ENCODE measurements at regions not wholly inside any gene's neighbourhood (a gene's known extent, or its start where the extent isn't known, plus 50 kb on each side); places are given as distances from the start of the nearest gene placed in this dataset.
"Not testable (repeated sequence)": the region's sequence is repeated elsewhere in the genome, so short reads cannot be mapped to it uniquely, and the experiment has no call there.

GRCh38 chr12:94841904-94842610 lies 161.4 kb downstream of the NDUFA12 start:
- Histone ChIP-seq H3K4me1 (ENCODE audit: control insufficient read depth in 3 of 3, insufficient read depth in 3 of 3, low read length in 3 of 3) (no peaks in the 10 kb centered on the region), H3K36me3 (ENCODE audit: control insufficient read depth in 3 of 3, insufficient read depth in 3 of 3, low read length in 3 of 3) (no peaks in the 10 kb centered on the region), H3K9ac (ENCODE audit: low read depth in 1 of 3, low read length in 3 of 3) (no peak overlapping the region), H3K4me3 (ENCODE audit: low read length in 3 of 3) (no peak overlapping the region), H3K27me3 (ENCODE audit: control insufficient read depth in 3 of 3, insufficient read depth in 3 of 3, low read length in 3 of 3) (peaks cover 0 to 3% (median 0%) of the 10 kb centered on the region in 3 donors), H3K27ac (ENCODE audit: low read depth, low read length) (no peak overlapping the region), H3K9me3 (ENCODE audit: control insufficient read depth in 3 of 3, low read length in 3 of 3) (no peaks in the 10 kb centered on the region)

- Histone ChIP-seq H3K9me3 (ENCODE audit: control insufficient read depth in 3 of 3, low read length in 3 of 3) (no peaks in the 10 kb centered on the region), H3K27me3 (ENCODE audit: control insufficient read depth in 3 of 3, insufficient read depth in 3 of 3, low read length in 3 of 3) (peaks cover 0 to 3% (median 0%) of the 10 kb centered on the region in 3 donors), H3K9ac (ENCODE audit: low read depth in 1 of 3, low read length in 3 of 3) (no peak overlapping the region), H3K4me3 (ENCODE audit: low read length in 3 of 3) (no peak overlapping the region), H3K27ac (ENCODE audit: low read depth, low read length) (no peak overlapping the region), H3K4me1 (ENCODE audit: control insufficient read depth in 3 of 3, insufficient read depth in 3 of 3, low read length in 3 of 3) (no peaks in the 10 kb centered on the region), H3K36me3 (ENCODE audit: control insufficient read depth in 3 of 3, insufficient read depth in 3 of 3, low read length in 3 of 3) (no peaks in the 10 kb centered on the region)
These were observed 162.3 kb downstream of the NDUFA12 start for GRCh38 chr12:94841177-94841576.

GRCh38 chr12:94839347-94839746 lies 164.2 kb downstream of the NDUFA12 start:
- no peak overlapping the region for H3K27ac ChIP-seq (ENCODE audit: low read depth, low read length)
- H3K9me3 ChIP-seq (ENCODE audit: control insufficient read depth in 3 of 3, low read length in 3 of 3): no peaks in the 10 kb centered on the region
- no peaks in the 10 kb centered on the region for H3K4me1 ChIP-seq (ENCODE audit: control insufficient read depth in 3 of 3, insufficient read depth in 3 of 3, low read length in 3 of 3)
- H3K27me3 ChIP-seq (ENCODE audit: control insufficient read depth in 3 of 3, insufficient read depth in 3 of 3, low read length in 3 of 3): peaks cover 0 to under 1% (median 0%) of the 10 kb centered on the region in 3 donors
- H3K36me3 ChIP-seq (ENCODE audit: control insufficient read depth in 3 of 3, insufficient read depth in 3 of 3, low read length in 3 of 3): no peaks in the 10 kb centered on the region
- H3K9ac ChIP-seq (ENCODE audit: low read depth in 1 of 3, low read length in 3 of 3): no peak overlapping the region
- no peak overlapping the region for H3K4me3 ChIP-seq (ENCODE audit: low read length in 3 of 3)

DNA sequence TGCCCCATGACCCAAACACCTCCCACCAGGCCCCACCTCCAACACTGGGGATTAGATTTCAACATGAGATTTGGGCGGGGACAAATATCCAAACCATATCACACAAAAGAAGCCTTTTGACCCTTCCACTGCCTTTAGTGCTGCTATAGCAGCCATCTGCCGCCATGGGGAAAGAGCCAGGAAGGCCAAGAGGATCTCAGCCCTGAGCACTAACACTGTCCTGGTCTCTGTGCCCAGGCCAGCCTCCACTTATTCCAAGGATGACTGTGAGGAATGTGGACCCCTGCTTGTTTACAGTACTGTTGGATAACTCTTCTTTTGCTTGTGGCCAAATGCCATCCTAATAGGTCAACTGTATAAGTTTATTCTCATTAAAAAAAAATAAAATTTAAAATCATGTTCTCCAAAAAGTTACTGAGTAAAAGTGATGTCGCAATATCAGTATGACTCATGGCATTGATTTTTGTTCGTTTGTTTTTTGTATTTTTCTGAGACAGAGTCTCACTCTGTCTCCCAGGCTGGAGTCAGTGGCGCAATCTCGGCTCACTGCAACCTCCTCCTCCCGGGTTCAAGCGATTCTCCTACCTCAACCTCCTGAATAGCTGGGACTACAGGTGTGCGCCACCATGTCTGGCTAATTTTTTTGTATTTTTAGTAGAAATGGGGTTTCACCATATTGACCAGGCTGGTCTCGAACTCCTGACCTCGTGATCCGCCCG lies 166.4 kb downstream of the NDUFA12 start:
- not testable (repeated sequence) for H3K36me3 ChIP-seq (ENCODE audit: control insufficient read depth in 3 of 3, insufficient read depth in 3 of 3, low read length in 3 of 3); H3K27ac ChIP-seq (ENCODE audit: low read depth, low read length); H3K27me3 ChIP-seq (ENCODE audit: control insufficient read depth in 3 of 3, insufficient read depth in 3 of 3, low read length in 3 of 3); H3K9me3 ChIP-seq (ENCODE audit: control insufficient read depth in 3 of 3, low read length in 3 of 3); H3K9ac ChIP-seq (ENCODE audit: low read depth in 1 of 3, low read length in 3 of 3); H3K4me3 ChIP-seq (ENCODE audit: low read length in 3 of 3)
- H3K4me1 ChIP-seq (ENCODE audit: control insufficient read depth in 3 of 3, insufficient read depth in 3 of 3, low read length in 3 of 3): peaks cover 6 to 12% (median 7%) of the 10 kb centered on the region in 3 donors

DNA sequence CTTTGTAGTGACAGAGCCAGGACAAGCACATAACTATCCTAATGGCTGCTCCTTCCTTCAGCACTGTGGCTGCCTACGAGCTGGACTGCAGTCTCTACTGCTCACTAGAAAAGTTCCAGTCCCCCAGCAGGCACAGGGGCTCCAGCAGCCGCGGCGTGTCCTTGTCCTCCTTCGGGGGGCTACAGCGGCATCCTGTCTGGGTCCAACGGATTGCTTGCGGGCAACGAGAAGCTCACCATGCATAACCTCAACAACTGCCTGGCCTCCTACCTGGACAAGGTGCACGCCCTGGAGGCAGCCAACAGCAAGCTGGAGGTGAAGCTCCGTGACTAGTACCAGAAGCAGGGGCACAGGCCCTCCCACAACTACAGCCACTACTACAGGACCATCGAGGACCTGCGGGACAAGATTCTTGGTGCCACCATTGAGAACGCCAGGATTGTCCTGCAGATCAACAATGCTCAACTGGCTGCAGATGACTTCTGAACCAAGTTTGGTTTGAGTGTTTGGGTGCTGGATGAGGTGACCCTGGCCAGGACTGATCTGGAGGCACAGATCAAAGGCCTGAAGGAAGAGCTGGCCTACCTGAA lies 169.4 kb downstream of the NDUFA12 start:
- H3K27ac ChIP-seq (ENCODE audit: low read depth, low read length): peak overlapping the region; percentile 26
- H3K4me3 ChIP-seq (ENCODE audit: low read length in 3 of 3): no peak overlapping the region
- no peaks in the 10 kb centered on the region for H3K9me3 ChIP-seq (ENCODE audit: control insufficient read depth in 3 of 3, low read length in 3 of 3)
- no peaks in the 10 kb centered on the region for H3K36me3 ChIP-seq (ENCODE audit: control insufficient read depth in 3 of 3, insufficient read depth in 3 of 3, low read length in 3 of 3)
- peaks cover 0 to 2% (median 0%) of the 10 kb centered on the region in 3 donors for H3K27me3 ChIP-seq (ENCODE audit: control insufficient read depth in 3 of 3, insufficient read depth in 3 of 3, low read length in 3 of 3)
- no peak overlapping the region for H3K9ac ChIP-seq (ENCODE audit: low read depth in 1 of 3, low read length in 3 of 3)
- H3K4me1 ChIP-seq (ENCODE audit: control insufficient read depth in 3 of 3, insufficient read depth in 3 of 3, low read length in 3 of 3): peaks cover 6 to 12% (median 7%) of the 10 kb centered on the region in 3 donors

GRCh38 chr12:94832780-94833681 lies 170.5 kb downstream of the NDUFA12 start:
- Histone ChIP-seq H3K4me3 (ENCODE audit: low read length in 3 of 3) (no peak overlapping the region), H3K9me3 (ENCODE audit: control insufficient read depth in 3 of 3, low read length in 3 of 3) (no peaks in the 10 kb centered on the region), H3K27me3 (ENCODE audit: control insufficient read depth in 3 of 3, insufficient read depth in 3 of 3, low read length in 3 of 3) (peaks cover 0 to 2% (median 0%) of the 10 kb centered on the region in 3 donors), H3K9ac (ENCODE audit: low read depth in 1 of 3, low read length in 3 of 3) (no peak overlapping the region), H3K4me1 (ENCODE audit: control insufficient read depth in 3 of 3, insufficient read depth in 3 of 3, low read length in 3 of 3) (peaks cover 6 to 12% (median 7%) of the 10 kb centered on the region in 3 donors), H3K27ac (ENCODE audit: low read depth, low read length) (peak overlapping the region; percentile 26), H3K36me3 (ENCODE audit: control insufficient read depth in 3 of 3, insufficient read depth in 3 of 3, low read length in 3 of 3) (no peaks in the 10 kb centered on the region)

DNA sequence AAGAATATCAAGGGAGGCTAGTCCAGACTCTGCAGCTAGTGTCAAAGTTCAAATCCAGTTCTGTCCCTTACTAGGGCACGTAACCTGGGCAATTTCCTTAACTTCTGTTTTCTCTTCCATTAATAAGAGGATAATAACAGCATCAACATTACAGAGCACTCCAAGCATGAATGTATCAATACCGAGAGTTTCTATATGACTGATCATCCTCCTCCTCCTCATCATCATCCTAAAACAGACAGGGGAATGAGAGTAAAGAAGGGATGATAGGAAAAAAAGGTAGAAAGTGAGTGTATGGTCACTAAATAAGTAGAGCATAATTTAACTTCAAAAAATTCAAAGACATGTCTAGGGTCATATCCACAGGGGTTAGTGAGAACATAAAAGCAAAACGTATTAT lies 171.4 kb downstream of the NDUFA12 start:
- Histone ChIP-seq H3K9ac (ENCODE audit: low read depth in 1 of 3, low read length in 3 of 3) (no peak overlapping the region), H3K4me1 (ENCODE audit: control insufficient read depth in 3 of 3, insufficient read depth in 3 of 3, low read length in 3 of 3) (peaks cover 6 to 12% (median 7%) of the 10 kb centered on the region in 3 donors), H3K27ac (ENCODE audit: low read depth, low read length) (no peak overlapping the region), H3K9me3 (ENCODE audit: control insufficient read depth in 3 of 3, low read length in 3 of 3) (no peaks in the 10 kb centered on the region), H3K27me3 (ENCODE audit: control insufficient read depth in 3 of 3, insufficient read depth in 3 of 3, low read length in 3 of 3) (peaks cover 0 to 2% (median 0%) of the 10 kb centered on the region in 3 donors), H3K36me3 (ENCODE audit: control insufficient read depth in 3 of 3, insufficient read depth in 3 of 3, low read length in 3 of 3) (no peaks in the 10 kb centered on the region), H3K4me3 (ENCODE audit: low read length in 3 of 3) (no peak overlapping the region)

DNA sequence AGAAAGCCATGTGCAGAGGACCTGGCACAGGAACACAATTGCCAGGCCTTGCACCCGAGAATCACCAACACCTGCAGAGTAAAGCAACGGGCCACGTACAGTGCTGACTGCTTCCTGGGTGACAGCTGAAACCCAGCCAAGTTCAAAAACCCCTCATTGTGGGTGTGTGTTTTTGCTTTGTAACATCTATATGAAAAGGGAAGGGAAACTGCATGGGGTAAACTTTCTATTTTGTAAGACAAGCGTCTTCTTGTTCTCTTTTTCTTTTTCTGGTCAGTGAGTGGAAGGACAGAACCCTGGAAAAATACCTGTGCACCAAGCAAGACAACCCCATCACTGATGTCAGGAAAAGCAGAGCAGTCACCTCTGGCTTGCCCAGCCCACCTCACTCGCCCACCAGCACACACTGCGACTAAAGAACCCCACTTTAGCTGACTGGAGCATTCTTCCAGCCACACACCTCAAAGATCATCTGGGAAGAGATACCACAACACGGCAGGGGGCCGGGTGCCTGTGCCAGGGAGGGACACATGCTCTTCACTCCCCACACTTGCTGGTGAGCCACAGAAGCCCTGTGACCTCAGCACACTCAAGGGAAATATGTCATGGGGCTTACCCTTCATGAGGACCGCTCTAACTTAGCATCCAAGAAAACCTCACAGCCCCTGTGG lies 172.3 kb downstream of the NDUFA12 start:
- Histone ChIP-seq H3K9ac (ENCODE audit: low read depth in 1 of 3, low read length in 3 of 3) (no peak overlapping the region), H3K27ac (ENCODE audit: low read depth, low read length) (no peak overlapping the region), H3K36me3 (ENCODE audit: control insufficient read depth in 3 of 3, insufficient read depth in 3 of 3, low read length in 3 of 3) (no peaks in the 10 kb centered on the region), H3K27me3 (ENCODE audit: control insufficient read depth in 3 of 3, insufficient read depth in 3 of 3, low read length in 3 of 3) (peaks cover 0 to 2% (median 0%) of the 10 kb centered on the region in 3 donors), H3K4me3 (ENCODE audit: low read length in 3 of 3) (no peak overlapping the region), H3K9me3 (ENCODE audit: control insufficient read depth in 3 of 3, low read length in 3 of 3) (no peaks in the 10 kb centered on the region), H3K4me1 (ENCODE audit: control insufficient read depth in 3 of 3, insufficient read depth in 3 of 3, low read length in 3 of 3) (peaks cover 6 to 12% (median 7%) of the 10 kb centered on the region in 3 donors)

- H3K4me3 ChIP-seq (ENCODE audit: low read length in 3 of 3): no peak overlapping the region
These were observed 173.9 kb downstream of the NDUFA12 start for GRCh38 chr12:94829552-94829951.

More at GRCh38 chr12:94829552-94829951, 173.9 kb downstream of the NDUFA12 start:
- no peak overlapping the region for H3K9ac ChIP-seq (ENCODE audit: low read depth in 1 of 3, low read length in 3 of 3)
- H3K27me3 ChIP-seq (ENCODE audit: control insufficient read depth in 3 of 3, insufficient read depth in 3 of 3, low read length in 3 of 3): peaks cover 0 to 2% (median 0%) of the 10 kb centered on the region in 3 donors
- no peak overlapping the region for H3K27ac ChIP-seq (ENCODE audit: low read depth, low read length)
- H3K9me3 ChIP-seq (ENCODE audit: control insufficient read depth in 3 of 3, low read length in 3 of 3): no peaks in the 10 kb centered on the region
- no peaks in the 10 kb centered on the region for H3K36me3 ChIP-seq (ENCODE audit: control insufficient read depth in 3 of 3, insufficient read depth in 3 of 3, low read length in 3 of 3)
- peaks cover 6 to 12% (median 7%) of the 10 kb centered on the region in 3 donors for H3K4me1 ChIP-seq (ENCODE audit: control insufficient read depth in 3 of 3, insufficient read depth in 3 of 3, low read length in 3 of 3)

Measured in skeletal muscle tissue (tissue), 3 donors.